Retinal pigment epithelial cell (primary cell): ENCODE measurements at regions not wholly inside any gene's neighbourhood (a gene's known extent, or its start where the extent isn't known, plus 50 kb on each side); places are given as distances from the start of the nearest gene placed in this dataset.

Experiments
- DNase-seq: peaks from one replicate; pipeline ENCODE4 v3.0.0-alpha.2; 2010; ENCODE audit warnings: low read depth
- H3K4me3 ChIP-seq: 2 replicates; pipeline ENCODE4 v1.5.1; 2011; ENCODE audit warnings: mild to moderate bottlenecking, low read length, control low read depth, moderate library complexity
- CTCF ChIP-seq: conservative IDR thresholded peaks from 2 replicates; pipeline ENCODE4 v1.5.1; 2011; ENCODE audit warnings: low read depth, low read length, control low read depth, inconsistent platforms

GRCh38 chr10:83617692-83618545, 521.4 kb upstream of the GHITM start:
- TF ChIP-seq CTCF = no peak
- no peak overlapping the region for H3K4me3 ChIP-seq
- DNase-seq = no peak

- H3K4me3 ChIP-seq = no peak overlapping the region
- TF ChIP-seq CTCF = no peak
- no peak for DNase-seq
These were observed 513.4 kb upstream of the GHITM start for GRCh38 chr10:83625831-83626360.

- no peak for DNase-seq
- H3K4me3 ChIP-seq = no peak overlapping the region
- no peak for TF ChIP-seq CTCF
These were observed 506.6 kb upstream of the GHITM start for GRCh38 chr10:83632701-83633100.

GRCh38 chr10:83633547-83633946, 505.8 kb upstream of the GHITM start:
- no peak for DNase-seq
- TF ChIP-seq CTCF = no peak
- H3K4me3 ChIP-seq = no peak overlapping the region

GRCh38 chr10:83636826-83637225, 502.5 kb upstream of the GHITM start:
- no peak for DNase-seq
- no peak overlapping the region for H3K4me3 ChIP-seq
- no peak for TF ChIP-seq CTCF

- no peak for TF ChIP-seq CTCF
- no peak overlapping the region for H3K4me3 ChIP-seq
- DNase-seq = no peak
These were observed 491.8 kb upstream of the GHITM start for GRCh38 chr10:83647526-83647925.

GRCh38 chr10:83648201-83648600, 491.1 kb upstream of the GHITM start:
- H3K4me3 ChIP-seq = no peak overlapping the region
- no peak for TF ChIP-seq CTCF
- no peak for DNase-seq
